Endothelial cell of umbilical vein (primary cell): ENCODE measurements at regions not wholly inside any gene's neighbourhood (a gene's known extent, or its start where the extent isn't known, plus 50 kb on each side); places are given as distances from the start of the nearest gene placed in this dataset.

ENCODE experiments used
- BruUV-seq: library from RNA; stranded (reverse); fragments of 400-500 nt; replicated peaks from 2 replicates; lab custom pipeline; 2021; lab: Mats Ljungman, UMichigan
- CTCF ChIA-PET: fragments of 300-600, 350-600 bp; sonication (Branson Sonifier 250); formaldehyde crosslinking; loops from one replicate; lab custom pipeline; 2021; ENCODE audit warnings: antibody characterized with exemption, inconsistent platforms; lab: Charles Lee
- POLR2A ChIA-PET: fragments of 300-600, 350-600 bp; sonication (Branson Sonifier 250); formaldehyde crosslinking; loops from one replicate; lab custom pipeline; 2021; ENCODE audit warnings: antibody characterized with exemption, inconsistent platforms; lab: Charles Lee
- DNase-seq: peaks from one replicate; pipeline ENCODE4 v3.0.0-alpha.2; 2011; ENCODE audit warnings: low read depth, low spot score
- FAIRE-seq: peaks from 2 replicates; lab custom pipeline; 2011; peaks lifted over from hg19 to GRCh38; lab: Jason Lieb, UNC
- H2AFZ ChIP-seq: 2 replicates; pipeline ENCODE4 v1.6.0; 2012; ENCODE audit warnings: low read depth, low read length, control low read depth, inconsistent platforms
- H3K27ac ChIP-seq: 2 replicates; pipeline ENCODE4 v1.5.1; 2011; ENCODE audit warnings: low read depth, mild to moderate bottlenecking, control low read depth, low read length, moderate library complexity; ENCODE audit not compliant: insufficient read depth
- H3K27me3 ChIP-seq, 2 experiments: 2 replicates each; pipeline versions ENCODE4 v1.6.0 to v1.6.1; 2011; ENCODE audit warnings: low read length in 2 of 2, mixed read lengths in 1 of 2; ENCODE audit not compliant: control insufficient read depth in 2 of 2, insufficient read depth in 2 of 2
- H3K36me3 ChIP-seq, 2 experiments: 2 replicates in 1 of 2; 3 replicates in 1 of 2; pipeline ENCODE4 v1.5.1; 2011; ENCODE audit warnings: low read length in 2 of 2, mild to moderate bottlenecking in 1 of 2, moderate library complexity in 1 of 2; ENCODE audit not compliant: control insufficient read depth in 2 of 2, insufficient read depth in 2 of 2; ENCODE audit errors: extremely low read depth in 1 of 2
- H3K4me1 ChIP-seq: 3 replicates; pipeline ENCODE4 v1.5.1; 2011; ENCODE audit warnings: mild to moderate bottlenecking, low read length; ENCODE audit not compliant: control insufficient read depth, insufficient read depth; ENCODE audit errors: extremely low read depth
- H3K4me2 ChIP-seq: 2 replicates; pipeline ENCODE4 v1.6.1; 2011; ENCODE audit warnings: low read length, control low read depth, mixed read lengths; ENCODE audit not compliant: insufficient read depth
- H3K4me3 ChIP-seq, 3 experiments: fragments of 200-600 bp in 1 of 3; sonication (generic), shearing (Covaris generic) in 1 of 3; replicated peaks in 1 of 3; 2 replicates each; pipeline ENCODE4 v1.5.1; 2011 to 2016; ENCODE audit warnings: control low read depth in 3 of 3, low read length in 3 of 3, mild to moderate bottlenecking in 2 of 3, inconsistent platforms in 1 of 3, low read depth in 1 of 3, moderate library complexity in 1 of 3; ENCODE audit not compliant: insufficient read depth in 1 of 3
- H3K79me2 ChIP-seq: 2 replicates; pipeline ENCODE4 v1.6.0; 2012; ENCODE audit warnings: low read length, inconsistent platforms; ENCODE audit not compliant: control insufficient read depth, insufficient read depth
- H3K9ac ChIP-seq: replicated peaks from 2 replicates; pipeline ENCODE3; 2011; ENCODE audit warnings: low read length, control low read depth; ENCODE audit not compliant: insufficient read depth; ENCODE audit errors: extremely low read depth
- H3K9me1 ChIP-seq: replicated peaks from 3 replicates; pipeline ENCODE4 v1.6.0; 2011; ENCODE audit warnings: mild to moderate bottlenecking, low read length; ENCODE audit not compliant: control insufficient read depth, insufficient read depth; ENCODE audit errors: extremely low read depth
- H3K9me3 ChIP-seq: replicated peaks from 2 replicates; pipeline ENCODE4 v1.5.1; 2012; ENCODE audit warnings: low read length, inconsistent platforms; ENCODE audit not compliant: control insufficient read depth, insufficient read depth
- H4K20me1 ChIP-seq: replicated peaks from 2 replicates; pipeline ENCODE3; 2011; ENCODE audit warnings: mild to moderate bottlenecking, low read length; ENCODE audit not compliant: control insufficient read depth, insufficient read depth; ENCODE audit errors: extremely low read depth
- EZH2 ChIP-seq: IDR thresholded peaks from 2 replicates; pipeline ENCODE4 v1.6.1; 2012; ENCODE audit warnings: borderline replicate concordance, low read depth, mild to moderate bottlenecking, moderate library complexity, low read length, inconsistent platforms; ENCODE audit not compliant: severe bottlenecking
- FOS ChIP-seq: IDR thresholded peaks from 2 replicates; pipeline ENCODE4 v1.6.1; 2011; ENCODE audit warnings: mild to moderate bottlenecking, low read length, moderate library complexity, borderline replicate concordance; ENCODE audit not compliant: insufficient read depth
- GATA2 ChIP-seq: IDR thresholded peaks from 2 replicates; pipeline ENCODE4 v1.7.0; 2011; ENCODE audit warnings: low read depth, mild to moderate bottlenecking, moderate library complexity, mixed read lengths, low read length; ENCODE audit not compliant: insufficient read length, insufficient read depth
- JUN ChIP-seq: IDR thresholded peaks from 2 replicates; pipeline ENCODE4 v1.6.1; 2011; ENCODE audit warnings: borderline replicate concordance, low read depth; ENCODE audit not compliant: insufficient read length, insufficient read depth
- MYC ChIP-seq: IDR thresholded peaks from one replicate; pipeline ENCODE4 v1.6.1; 2011; ENCODE audit warnings: mild to moderate bottlenecking, low read depth, low read length
- POLR2A ChIP-seq: IDR thresholded peaks from 2 replicates; pipeline ENCODE4 v1.6.1; 2012; ENCODE audit warnings: low read depth, mild to moderate bottlenecking, control low read depth, low read length
- POLR2AphosphoS5 ChIP-seq: IDR thresholded peaks from 2 replicates; pipeline ENCODE4 v1.6.1; 2012; ENCODE audit warnings: low read depth, mild to moderate bottlenecking, control low read depth, low read length, moderate library complexity; ENCODE audit not compliant: insufficient read depth
- dilution Hi-C: fragments of 300-500 bp; cut with MboI; formaldehyde crosslinking; loops from one replicate; pipeline ENCODE4 v1.15.0; 2019; ENCODE audit warnings: low sequenced_read_pairs; ENCODE audit not compliant: extremely low pct_ligation_motif_present
- intact Hi-C: fragments of 100-400 bp; cut with micrococcal nuclease; formaldehyde crosslinking; loops from one replicate; pipeline ENCODE4 v1.10.0; 2022
- TF ChIP-seq, protein P1 (sequence below), 2 donors: IDR thresholded peaks; 1 replicate in 1 of 2; 2 replicates in 1 of 2; pipeline ENCODE4 v1.5.1; 2011; ENCODE audit warnings: low read length in 2 of 2, mild to moderate bottlenecking in 2 of 2, moderate library complexity in 2 of 2, control low read depth in 1 of 2, inconsistent platforms in 1 of 2, low read depth in 1 of 2; ENCODE audit not compliant: insufficient read depth in 1 of 2; ENCODE audit errors: extremely low read depth in 1 of 2
- TF ChIP-seq, protein P2 (sequence below): IDR thresholded peaks from 2 replicates; pipeline ENCODE4 v1.6.1; 2011; ENCODE audit not compliant: insufficient read depth, insufficient read length

DNA sequence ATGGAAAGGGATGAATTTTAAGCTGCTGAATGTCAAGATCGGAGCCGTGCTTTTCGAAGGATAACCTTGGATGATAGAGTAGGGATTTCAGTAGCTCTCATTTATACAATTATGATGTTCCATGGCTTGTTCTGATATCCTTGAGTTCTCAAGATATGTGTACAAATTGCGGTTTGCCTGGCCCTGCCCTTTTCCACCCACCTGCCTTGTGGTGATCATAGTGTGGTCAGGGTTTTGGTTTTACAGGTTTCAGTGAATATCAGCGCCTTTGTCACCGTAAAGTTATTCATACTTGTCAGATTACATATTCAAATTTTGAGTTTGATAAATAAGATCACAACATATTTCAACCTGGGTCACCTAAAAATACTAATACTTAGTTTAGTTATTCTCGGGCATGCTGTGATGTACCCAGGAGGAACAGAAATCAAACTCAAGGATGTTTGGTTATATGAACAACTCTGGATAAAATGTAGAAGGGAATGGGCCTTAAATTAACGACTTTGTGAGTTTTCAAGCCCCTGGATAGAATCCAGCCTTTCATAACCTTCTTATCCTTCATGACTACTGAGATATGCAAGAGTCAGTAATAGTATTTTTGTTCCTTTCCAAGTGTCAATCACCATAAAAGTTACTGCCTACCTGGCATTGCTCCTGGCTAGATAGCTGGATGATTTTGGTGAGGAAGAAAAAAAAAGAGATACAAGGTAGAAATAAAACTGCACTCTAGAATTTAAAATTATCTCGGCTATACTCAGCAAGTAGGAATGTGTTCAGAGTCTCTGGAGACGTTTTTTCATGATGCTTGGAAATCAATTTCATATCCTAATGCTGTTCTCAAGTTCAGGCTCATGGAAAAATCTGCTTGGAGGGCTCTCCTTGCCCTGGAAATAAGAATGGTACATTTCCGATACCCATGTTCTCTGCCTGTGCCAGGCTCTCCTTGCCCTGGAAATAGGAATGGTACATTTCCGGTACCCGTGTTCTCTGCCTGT lies 209.2 kb upstream of the TPRG1 start:
- H3K9me3 ChIP-seq = no peaks in the 10 kb centered on the region
- no peak overlapping the region for H2AFZ ChIP-seq
- H3K36me3 ChIP-seq = no peaks in the 10 kb centered on the region
- H3K27ac ChIP-seq = no peak overlapping the region
- no TSS peak for BruUV-seq
- H3K4me2 ChIP-seq = no peak overlapping the region
- H3K79me2 ChIP-seq = no peaks in the 10 kb centered on the region
- DNase-seq (no peak), FAIRE-seq (no peak)
- H3K27me3 ChIP-seq = peaks cover 0 to 4% of the 10 kb centered on the region in 2 experiments
- no peaks in the 10 kb centered on the region for H3K4me1 ChIP-seq
- no peak overlapping the region for H3K9ac ChIP-seq
- POLR2A ChIA-PET = no interaction called here
- H3K4me3 ChIP-seq = no peak overlapping the region
- dilution Hi-C loops (no loop called here), intact Hi-C loops (no loop called here)
- H3K9me1 ChIP-seq = no peaks in the 10 kb centered on the region
- CTCF ChIA-PET = interaction anchor here (0.6 to 3.4 kb wide), 3 partner anchors 1215 to 1222 kb away, joined by 3 to 10 read pairs (median 3); no protein-coding TSS in a partner anchor
- TF ChIP-seq POLR2A (no peak), POLR2AphosphoS5 (no peak), MYC (no peak), JUN (no peak), FOS (no peak), EZH2 (no peak), GATA2 (no peak)
- TF ChIP-seq, protein P1, sequence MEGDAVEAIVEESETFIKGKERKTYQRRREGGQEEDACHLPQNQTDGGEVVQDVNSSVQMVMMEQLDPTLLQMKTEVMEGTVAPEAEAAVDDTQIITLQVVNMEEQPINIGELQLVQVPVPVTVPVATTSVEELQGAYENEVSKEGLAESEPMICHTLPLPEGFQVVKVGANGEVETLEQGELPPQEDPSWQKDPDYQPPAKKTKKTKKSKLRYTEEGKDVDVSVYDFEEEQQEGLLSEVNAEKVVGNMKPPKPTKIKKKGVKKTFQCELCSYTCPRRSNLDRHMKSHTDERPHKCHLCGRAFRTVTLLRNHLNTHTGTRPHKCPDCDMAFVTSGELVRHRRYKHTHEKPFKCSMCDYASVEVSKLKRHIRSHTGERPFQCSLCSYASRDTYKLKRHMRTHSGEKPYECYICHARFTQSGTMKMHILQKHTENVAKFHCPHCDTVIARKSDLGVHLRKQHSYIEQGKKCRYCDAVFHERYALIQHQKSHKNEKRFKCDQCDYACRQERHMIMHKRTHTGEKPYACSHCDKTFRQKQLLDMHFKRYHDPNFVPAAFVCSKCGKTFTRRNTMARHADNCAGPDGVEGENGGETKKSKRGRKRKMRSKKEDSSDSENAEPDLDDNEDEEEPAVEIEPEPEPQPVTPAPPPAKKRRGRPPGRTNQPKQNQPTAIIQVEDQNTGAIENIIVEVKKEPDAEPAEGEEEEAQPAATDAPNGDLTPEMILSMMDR (IDR thresholded peaks at IDR 0.05; ENCODE audit: extremely low read depth in 1 of 2, insufficient read depth in 1 of 2, low read depth in 1 of 2, low read length in 2 of 2) = no peak
- TF ChIP-seq, protein P2, sequence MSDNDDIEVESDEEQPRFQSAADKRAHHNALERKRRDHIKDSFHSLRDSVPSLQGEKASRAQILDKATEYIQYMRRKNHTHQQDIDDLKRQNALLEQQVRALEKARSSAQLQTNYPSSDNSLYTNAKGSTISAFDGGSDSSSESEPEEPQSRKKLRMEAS = no peak
- H4K20me1 ChIP-seq = no peaks in the 10 kb centered on the region
